SK-N-SH (cell line): ENCODE measurements at regions not wholly inside any gene's neighbourhood (a gene's known extent, or its start where the extent isn't known, plus 50 kb on each side); places are given as distances from the start of the nearest gene placed in this dataset.

ENCODE experiments used
- CTCF ChIA-PET: fragments of 300-600, 350-600 bp; formaldehyde crosslinking; extraction: SDS; loops from one replicate; lab custom pipeline; 2021; lab: Yijun Ruan, JAX
- POLR2A ChIA-PET: fragments of 350-600 bp; sonication (Branson Sonifier 250); formaldehyde crosslinking; extraction: SDS; loops from one replicate; lab custom pipeline; 2020; ENCODE audit warnings: antibody characterized with exemption, inconsistent platforms; lab: Yijun Ruan, JAX
- DNase-seq: peaks from one replicate; pipeline ENCODE4 v3.0.0; 2012
- H2AFZ ChIP-seq: fragments of 200-600 bp; sonication (generic); 2 replicates; pipeline ENCODE4 v1.8.1; 2016; ENCODE audit warnings: antibody characterized with exemption, mild to moderate bottlenecking, low read depth
- H3F3A ChIP-seq: fragments of 200-600 bp; sonication (generic); replicated peaks from 2 replicates; pipeline ENCODE3; 2016; ENCODE audit warnings: antibody characterized with exemption, mild to moderate bottlenecking; ENCODE audit not compliant: insufficient read depth
- H3K27ac ChIP-seq, 2 experiments: fragments of 200-500 bp in 1 of 2; fragments of 200-600 bp in 1 of 2; sonication (Bioruptor generic) in 1 of 2; sonication (generic), shearing (Covaris generic) in 1 of 2; 2 replicates each; pipeline versions ENCODE4 v1.5.1 to v1.6.1; 2014 to 2016; ENCODE audit warnings: low read depth in 2 of 2, inconsistent platforms in 1 of 2, low read length in 1 of 2, mild to moderate bottlenecking in 1 of 2, mixed read lengths in 1 of 2
- H3K27me3 ChIP-seq: fragments of 200-600 bp; sonication (generic), shearing (Covaris generic); 2 replicates; pipeline ENCODE4 v1.6.1; 2016; ENCODE audit warnings: mixed run types; ENCODE audit not compliant: insufficient read depth
- H3K36me3 ChIP-seq, 2 experiments: fragments of 200-500 bp in 1 of 2; fragments of 200-600 bp in 1 of 2; sonication (Bioruptor generic) in 1 of 2; sonication (generic) in 1 of 2; replicated peaks in 1 of 2; 2 replicates each; pipeline versions ENCODE3 to v1.5.1; 2014 to 2016; ENCODE audit warnings: low read length in 1 of 2, mild to moderate bottlenecking in 1 of 2; ENCODE audit not compliant: insufficient read depth in 2 of 2, control insufficient read depth in 1 of 2
- H3K4me1 ChIP-seq, 2 experiments: fragments of 200-500 bp in 1 of 2; fragments of 200-600 bp in 1 of 2; sonication (Bioruptor generic) in 1 of 2; sonication (generic), shearing (Covaris generic) in 1 of 2; 2 replicates each; pipeline versions ENCODE4 v1.5.1 to v1.6.1; 2014 to 2016; ENCODE audit warnings: low read depth in 1 of 2, low read length in 1 of 2, mixed run types in 1 of 2; ENCODE audit not compliant: insufficient read depth in 2 of 2, control insufficient read depth in 1 of 2
- H3K4me2 ChIP-seq: fragments of 200-600 bp; sonication (generic), shearing (Covaris generic); 2 replicates; pipeline ENCODE4 v1.6.1; 2017; ENCODE audit warnings: mixed run types
- H3K4me3 ChIP-seq, 2 experiments: fragments of 200-500 bp in 1 of 2; fragments of 200-600 bp in 1 of 2; sonication (Bioruptor generic) in 1 of 2; sonication (generic), shearing (Covaris generic) in 1 of 2; 2 replicates each; pipeline versions ENCODE4 v1.5.1 to v1.8.1; 2014 to 2016; ENCODE audit warnings: low read depth in 2 of 2, inconsistent platforms in 1 of 2, low read length in 1 of 2, mild to moderate bottlenecking in 1 of 2, mixed read lengths in 1 of 2, moderate library complexity in 1 of 2
- H3K79me2 ChIP-seq: fragments of 200-600 bp; sonication (generic); 2 replicates; pipeline ENCODE4 v1.8.1; 2017; ENCODE audit warnings: mild to moderate bottlenecking; ENCODE audit not compliant: insufficient read depth
- H3K9ac ChIP-seq: fragments of 200-600 bp; sonication (generic); 2 replicates; pipeline ENCODE4 v1.6.1; 2017; ENCODE audit warnings: mixed run types
- H3K9me2 ChIP-seq: fragments of 200-600 bp; sonication (generic); 2 replicates; pipeline ENCODE4 v1.6.1; 2017; ENCODE audit warnings: mixed run types
- H3K9me3 ChIP-seq: fragments of 200-600 bp; sonication (generic); 2 replicates; pipeline ENCODE4 v1.6.1; 2017; ENCODE audit warnings: mixed run types, mild to moderate bottlenecking, moderate library complexity
- H4K20me1 ChIP-seq: fragments of 200-600 bp; sonication (generic); 2 replicates; pipeline ENCODE4 v1.6.1; 2017; ENCODE audit warnings: mild to moderate bottlenecking, mixed run types; ENCODE audit not compliant: insufficient read depth
- CHD2 ChIP-seq: fragments of 150-350 bp; IDR thresholded peaks from 2 replicates; pipeline ENCODE4 v1.6.1; 2018; ENCODE audit warnings: low read length; ENCODE audit not compliant: partially characterized antibody
- ELF1 ChIP-seq: IDR thresholded peaks from 2 replicates; pipeline ENCODE4 v1.4.0; 2012
- EP300 ChIP-seq, 2 experiments: IDR thresholded peaks; 2 replicates each; pipeline versions ENCODE4 v1.4.0 to v1.6.1; 2012; ENCODE audit warnings: borderline replicate concordance in 1 of 2, low read depth in 1 of 2, low read length in 1 of 2
- EZH2phosphoT487 ChIP-seq: fragments of 200-600 bp; sonication (generic); IDR thresholded peaks from 2 replicates; pipeline ENCODE4 v1.6.1; 2017; ENCODE audit warnings: low read depth, mixed run types, mild to moderate bottlenecking, antibody characterized with exemption, moderate library complexity, borderline replicate concordance
- FOSL2 ChIP-seq: IDR thresholded peaks from 2 replicates; pipeline ENCODE4 v1.4.0; 2012; ENCODE audit warnings: low read depth, mild to moderate bottlenecking, moderate library complexity, borderline replicate concordance
- GATA2 ChIP-seq: sonication (generic); formaldehyde crosslinking; IDR thresholded peaks from 2 replicates; pipeline ENCODE4 v1.5.0; 2020; ENCODE audit warnings: mild to moderate bottlenecking, missing genetic modification reagents
- MAX ChIP-seq: IDR thresholded peaks from 2 replicates; pipeline ENCODE4 v1.4.0; 2012; ENCODE audit warnings: low read depth
- MEF2A ChIP-seq: IDR thresholded peaks from 2 replicates; pipeline ENCODE4 v1.4.0; 2012; ENCODE audit warnings: low read depth, borderline replicate concordance
- MXI1 ChIP-seq: IDR thresholded peaks from 2 replicates; pipeline ENCODE4 v1.6.1; 2012; ENCODE audit warnings: mild to moderate bottlenecking, low read depth, low read length, improper control_type of control experiment
- PBX3 ChIP-seq: IDR thresholded peaks from 2 replicates; pipeline ENCODE4; 2012
- POLR2AphosphoS5 ChIP-seq: IDR thresholded peaks from 2 replicates; pipeline ENCODE4 v1.6.1; 2012; ENCODE audit warnings: low read depth, low read length
- RAD21 ChIP-seq: IDR thresholded peaks from 2 replicates; pipeline ENCODE4 v1.6.1; 2012; ENCODE audit warnings: mild to moderate bottlenecking, low read length
- RCOR1 ChIP-seq: fragments of 150-350 bp; IDR thresholded peaks from 2 replicates; pipeline ENCODE4 v1.6.1; 2017; ENCODE audit warnings: antibody characterized with exemption, low read length
- RXRA ChIP-seq: IDR thresholded peaks from 2 replicates; pipeline ENCODE4 v1.4.0; 2012; ENCODE audit warnings: low read depth, mild to moderate bottlenecking, borderline replicate concordance
- SIN3A ChIP-seq: IDR thresholded peaks from 2 replicates; pipeline ENCODE4 v1.6.1; 2012; ENCODE audit warnings: low read depth, mild to moderate bottlenecking, low read length, moderate library complexity, borderline replicate concordance
- SMC3 ChIP-seq: IDR thresholded peaks from 2 replicates; pipeline ENCODE4 v1.6.1; 2012; ENCODE audit warnings: low read depth, low read length, improper control_type of control experiment
- TAF1 ChIP-seq: IDR thresholded peaks from 2 replicates; pipeline ENCODE4 v1.6.1; 2012; ENCODE audit warnings: low read depth, mild to moderate bottlenecking, low read length, moderate library complexity, borderline replicate concordance
- YY1 ChIP-seq: IDR thresholded peaks from 2 replicates; pipeline ENCODE4 v1.4.0; 2012; ENCODE audit warnings: low read depth, mild to moderate bottlenecking
- WGBS: methylation state at CpG from one replicate; pipeline ENCODE4 v1.1.6; 2017; ENCODE audit warnings: low lambda C conversion rate; 5-methylcytosine and 5-hydroxymethylcytosine counted together
- TF ChIP-seq, protein P1 (sequence below): fragments of 150-350 bp; IDR thresholded peaks from 2 replicates; pipeline ENCODE4 v1.6.1; 2017; ENCODE audit warnings: antibody characterized with exemption, low read length, low read depth, borderline replicate concordance
- TF ChIP-seq, protein P2 (sequence below): fragments of 200-600 bp; sonication (generic); IDR thresholded peaks from 2 replicates; pipeline ENCODE4 v1.6.1; 2017; ENCODE audit warnings: antibody characterized with exemption, mild to moderate bottlenecking, moderate library complexity

- CTCF ChIA-PET: no interaction called here
- DNase-seq: no peak
- WGBS: 83% methylated on average over 4 of the region's 4 CpGs
- H3K9ac ChIP-seq: no peak overlapping the region
- no peaks in the 10 kb centered on the region for H3K36me3 ChIP-seq
- TF ChIP-seq SIN3A: no peak
- TF ChIP-seq ELF1: no peak
- no peak for TF ChIP-seq MEF2A
- no peak for TF ChIP-seq POLR2AphosphoS5
- TF ChIP-seq, protein P1, sequence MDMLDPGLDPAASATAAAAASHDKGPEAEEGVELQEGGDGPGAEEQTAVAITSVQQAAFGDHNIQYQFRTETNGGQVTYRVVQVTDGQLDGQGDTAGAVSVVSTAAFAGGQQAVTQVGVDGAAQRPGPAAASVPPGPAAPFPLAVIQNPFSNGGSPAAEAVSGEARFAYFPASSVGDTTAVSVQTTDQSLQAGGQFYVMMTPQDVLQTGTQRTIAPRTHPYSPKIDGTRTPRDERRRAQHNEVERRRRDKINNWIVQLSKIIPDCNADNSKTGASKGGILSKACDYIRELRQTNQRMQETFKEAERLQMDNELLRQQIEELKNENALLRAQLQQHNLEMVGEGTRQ: no peak
- TF ChIP-seq, all 33 proteins: peak for 0
- Histone ChIP-seq H3K4me1 (no peaks in the 10 kb centered on the region; a peak in 1 of 4 replicates), H3K27ac (no peak overlapping the region), H3K9me2 (no peaks in the 10 kb centered on the region), H3K4me2 (no peak overlapping the region), H3K79me2 (no peaks in the 10 kb centered on the region), H3K4me3 (no peak overlapping the region), H4K20me1 (no peaks in the 10 kb centered on the region), H3K27me3 (no peaks in the 10 kb centered on the region), H3K9me3 (no peaks in the 10 kb centered on the region), H3F3A (no peaks in the 10 kb centered on the region), H2AFZ (no peak overlapping the region)
- POLR2A ChIA-PET: no interaction called here
Measured at GRCh38 chr12:88272456-88272855, 130.3 kb downstream of the TMTC3 start.

DNA sequence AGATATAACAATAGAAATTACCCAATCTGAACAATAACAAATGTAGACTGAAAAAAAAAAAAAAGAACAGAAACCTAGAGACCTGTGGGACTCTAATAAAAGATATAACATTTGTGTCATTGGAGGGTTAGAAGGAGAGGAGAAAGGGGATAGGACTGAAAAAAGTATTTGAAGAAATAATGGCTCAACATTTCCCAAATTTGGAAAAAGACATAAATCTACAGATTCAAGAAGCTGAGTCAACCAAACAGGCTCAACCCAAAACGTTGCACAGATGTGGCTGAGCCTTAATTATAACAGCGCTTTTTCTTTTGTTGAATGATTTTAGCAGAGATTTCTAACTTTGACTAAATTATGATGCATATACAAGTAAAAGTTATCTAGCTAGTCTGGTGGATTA, 131.3 kb downstream of the TMTC3 start:
- H3F3A ChIP-seq: no peaks in the 10 kb centered on the region
- no peak overlapping the region for H3K27ac ChIP-seq
- H3K79me2 ChIP-seq: no peaks in the 10 kb centered on the region
- H3K4me3 ChIP-seq: no peak overlapping the region
- H3K27me3 ChIP-seq: no peaks in the 10 kb centered on the region
- POLR2A ChIA-PET: no interaction called here
- H4K20me1 ChIP-seq: no peaks in the 10 kb centered on the region
- WGBS: 69% methylated on average over 2 of the region's 2 CpGs
- no peak overlapping the region for H3K4me2 ChIP-seq
- no peaks in the 10 kb centered on the region for H3K4me1 ChIP-seq
- H2AFZ ChIP-seq: no peak overlapping the region
- H3K9me2 ChIP-seq: no peaks in the 10 kb centered on the region
- CTCF ChIA-PET: no interaction called here
- no peaks in the 10 kb centered on the region for H3K36me3 ChIP-seq
- no peak for DNase-seq
- H3K9ac ChIP-seq: no peak overlapping the region
- TF ChIP-seq EP300 (IDR thresholded peaks at IDR 0.05; ENCODE audit: borderline replicate concordance in 1 of 2, low read depth in 1 of 2, low read length in 1 of 2): no peak
- TF ChIP-seq RCOR1: no peak
- no peak for TF ChIP-seq YY1
- no peak for TF ChIP-seq GATA2 (CRISPR knock-in tag)
- TF ChIP-seq MXI1: no peak
- TF ChIP-seq TAF1: no peak
- TF ChIP-seq MAX: no peak
- TF ChIP-seq CHD2: no peak
- TF ChIP-seq RAD21: no peak
- TF ChIP-seq FOSL2: no peak
- TF ChIP-seq SMC3: no peak
- no peak for TF ChIP-seq MEF2A
- TF ChIP-seq, protein P2, sequence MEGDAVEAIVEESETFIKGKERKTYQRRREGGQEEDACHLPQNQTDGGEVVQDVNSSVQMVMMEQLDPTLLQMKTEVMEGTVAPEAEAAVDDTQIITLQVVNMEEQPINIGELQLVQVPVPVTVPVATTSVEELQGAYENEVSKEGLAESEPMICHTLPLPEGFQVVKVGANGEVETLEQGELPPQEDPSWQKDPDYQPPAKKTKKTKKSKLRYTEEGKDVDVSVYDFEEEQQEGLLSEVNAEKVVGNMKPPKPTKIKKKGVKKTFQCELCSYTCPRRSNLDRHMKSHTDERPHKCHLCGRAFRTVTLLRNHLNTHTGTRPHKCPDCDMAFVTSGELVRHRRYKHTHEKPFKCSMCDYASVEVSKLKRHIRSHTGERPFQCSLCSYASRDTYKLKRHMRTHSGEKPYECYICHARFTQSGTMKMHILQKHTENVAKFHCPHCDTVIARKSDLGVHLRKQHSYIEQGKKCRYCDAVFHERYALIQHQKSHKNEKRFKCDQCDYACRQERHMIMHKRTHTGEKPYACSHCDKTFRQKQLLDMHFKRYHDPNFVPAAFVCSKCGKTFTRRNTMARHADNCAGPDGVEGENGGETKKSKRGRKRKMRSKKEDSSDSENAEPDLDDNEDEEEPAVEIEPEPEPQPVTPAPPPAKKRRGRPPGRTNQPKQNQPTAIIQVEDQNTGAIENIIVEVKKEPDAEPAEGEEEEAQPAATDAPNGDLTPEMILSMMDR: no peak
- no peak for TF ChIP-seq RXRA
- no peak for TF ChIP-seq PBX3
- no peak for TF ChIP-seq EZH2phosphoT487
- TF ChIP-seq, all 33 proteins: peak for 0
- H3K9me3 ChIP-seq: no peaks in the 10 kb centered on the region
